ENCODE measurements at regions not wholly inside any gene's neighbourhood (a gene's known extent, or its start where the extent isn't known, plus 50 kb on each side); places are given as distances from the start of the nearest gene placed in this dataset.

DNA sequence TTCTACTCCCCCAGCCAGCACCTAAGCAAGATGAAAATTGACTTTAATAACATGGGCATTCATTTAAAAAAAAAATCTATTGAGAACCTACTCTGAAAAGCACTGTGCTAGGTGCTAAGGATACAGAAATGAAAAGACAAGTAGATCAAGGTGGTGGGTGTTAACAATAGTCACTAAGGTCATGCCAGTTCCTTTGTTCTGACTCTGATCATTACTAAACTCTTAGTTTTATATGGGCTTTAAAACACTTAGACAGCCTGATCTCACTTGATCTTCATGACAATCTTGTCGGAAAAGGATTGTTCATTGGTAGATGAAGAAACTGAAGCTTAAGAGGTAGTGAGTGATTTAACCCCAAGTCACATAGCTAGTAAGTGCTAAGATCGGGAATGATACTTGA lies 285.7 kb upstream of the PRDM1 start:
- TF ChIP-seq PAX5 (IDR thresholded peaks at IDR 0.05; ENCODE audit: insufficient read depth, low read length, severe bottlenecking), result no peak
- TF ChIP-seq TAF1 (IDR thresholded peaks at IDR 0.05; ENCODE audit: low read depth, low read length), result no peak
- no peak for TF ChIP-seq POLR2AphosphoS5 (IDR thresholded peaks at IDR 0.05; ENCODE audit: low read depth, low read length)
- TF ChIP-seq POLR2A (IDR thresholded peaks at IDR 0.05; ENCODE audit: low read depth, low read length), result no peak
- TF ChIP-seq POU2F2 (IDR thresholded peaks at IDR 0.05; ENCODE audit: low read depth, low read length), result no peak
- no peak for TF ChIP-seq SPI1 (IDR thresholded peaks at IDR 0.05; ENCODE audit: low read depth, low read length)
- FAIRE-seq (no peak), DNase-seq (ENCODE audit: insufficient read length, low spot score) (no peak)

DNA sequence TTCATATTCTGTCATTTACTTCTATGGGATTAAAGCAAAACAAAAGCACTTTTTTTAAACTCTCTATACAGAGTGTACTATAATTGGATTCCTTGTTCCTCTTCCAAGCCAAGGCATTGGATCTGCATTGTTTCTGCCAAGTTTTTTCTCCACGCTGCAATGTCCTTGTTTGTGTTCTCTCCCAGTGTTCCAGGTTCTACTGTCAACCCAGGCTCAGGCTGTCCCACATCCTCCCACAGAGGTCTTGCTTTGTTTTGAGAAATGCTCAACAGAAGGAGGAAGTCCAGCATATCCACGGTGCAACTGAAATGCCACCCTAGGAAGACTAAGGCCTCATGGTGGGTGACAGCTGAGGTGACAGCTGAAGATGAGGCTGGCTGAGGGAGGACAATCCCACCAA lies 287.1 kb upstream of the PRDM1 start:
- TF ChIP-seq SPI1 (IDR thresholded peaks at IDR 0.05; ENCODE audit: low read depth, low read length) (no peak), POLR2A (IDR thresholded peaks at IDR 0.05; ENCODE audit: low read depth, low read length) (no peak), TAF1 (IDR thresholded peaks at IDR 0.05; ENCODE audit: low read depth, low read length) (no peak), POU2F2 (IDR thresholded peaks at IDR 0.05; ENCODE audit: low read depth, low read length) (no peak)
- no peak for FAIRE-seq
- no peak for DNase-seq (ENCODE audit: insufficient read length, low spot score)

GRCh38 chr6:105797983-105798453 lies 288.1 kb upstream of the PRDM1 start:
- DNase-seq (ENCODE audit: insufficient read length, low spot score) (no peak), FAIRE-seq (no peak)
- TF ChIP-seq POLR2AphosphoS5 (IDR thresholded peaks at IDR 0.05; ENCODE audit: low read depth, low read length) (no peak), POU2F2 (IDR thresholded peaks at IDR 0.05; ENCODE audit: low read depth, low read length) (no peak), POLR2A (IDR thresholded peaks at IDR 0.05; ENCODE audit: low read depth, low read length) (no peak)

GRCh38 chr6:105797286-105797979 lies 288.7 kb upstream of the PRDM1 start:
- no peak for FAIRE-seq
- DNase-seq (ENCODE audit: insufficient read length, low spot score), result no peak

GRCh38 chr6:105795913-105796517 lies 290.1 kb upstream of the PRDM1 start:
- no peak for DNase-seq (ENCODE audit: insufficient read length, low spot score)
- no peak for FAIRE-seq
- TF ChIP-seq POLR2A (IDR thresholded peaks at IDR 0.05; ENCODE audit: low read depth, low read length) (no peak), PAX5 (IDR thresholded peaks at IDR 0.05; ENCODE audit: insufficient read depth, low read length, severe bottlenecking) (no peak), SPI1 (IDR thresholded peaks at IDR 0.05; ENCODE audit: low read depth, low read length) (no peak), POU2F2 (IDR thresholded peaks at IDR 0.05; ENCODE audit: low read depth, low read length) (no peak), TAF1 (IDR thresholded peaks at IDR 0.05; ENCODE audit: low read depth, low read length) (no peak), POLR2AphosphoS5 (IDR thresholded peaks at IDR 0.05; ENCODE audit: low read depth, low read length) (no peak)

More at GRCh38 chr6:105797286-105797979, 288.7 kb upstream of the PRDM1 start:
- TF ChIP-seq POU2F2 (IDR thresholded peaks at IDR 0.05; ENCODE audit: low read depth, low read length) (no peak), SPI1 (IDR thresholded peaks at IDR 0.05; ENCODE audit: low read depth, low read length) (no peak), POLR2A (IDR thresholded peaks at IDR 0.05; ENCODE audit: low read depth, low read length) (no peak), POLR2AphosphoS5 (IDR thresholded peaks at IDR 0.05; ENCODE audit: low read depth, low read length) (no peak), PAX5 (IDR thresholded peaks at IDR 0.05; ENCODE audit: insufficient read depth, low read length, severe bottlenecking) (no peak), TAF1 (IDR thresholded peaks at IDR 0.05; ENCODE audit: low read depth, low read length) (no peak)

- FAIRE-seq (no peak), DNase-seq (ENCODE audit: insufficient read length, low spot score) (no peak)
- no peak for TF ChIP-seq SPI1 (IDR thresholded peaks at IDR 0.05; ENCODE audit: low read depth, low read length)
- no peak for TF ChIP-seq PAX5 (IDR thresholded peaks at IDR 0.05; ENCODE audit: insufficient read depth, low read length, severe bottlenecking)
Measured at GRCh38 chr6:105795366-105795765, 290.8 kb upstream of the PRDM1 start.

- FAIRE-seq, result no peak
- DNase-seq (ENCODE audit: insufficient read length, low spot score), result no peak
- TF ChIP-seq PAX5 (IDR thresholded peaks at IDR 0.05; ENCODE audit: insufficient read depth, low read length, severe bottlenecking), result no peak
- TF ChIP-seq POU2F2 (IDR thresholded peaks at IDR 0.05; ENCODE audit: low read depth, low read length), result no peak
- no peak for TF ChIP-seq TAF1 (IDR thresholded peaks at IDR 0.05; ENCODE audit: low read depth, low read length)
- no peak for TF ChIP-seq SPI1 (IDR thresholded peaks at IDR 0.05; ENCODE audit: low read depth, low read length)
- no peak for TF ChIP-seq POLR2AphosphoS5 (IDR thresholded peaks at IDR 0.05; ENCODE audit: low read depth, low read length)
- no peak for TF ChIP-seq POLR2A (IDR thresholded peaks at IDR 0.05; ENCODE audit: low read depth, low read length)
Measured at GRCh38 chr6:105794870-105795269, 291.3 kb upstream of the PRDM1 start.

DNA sequence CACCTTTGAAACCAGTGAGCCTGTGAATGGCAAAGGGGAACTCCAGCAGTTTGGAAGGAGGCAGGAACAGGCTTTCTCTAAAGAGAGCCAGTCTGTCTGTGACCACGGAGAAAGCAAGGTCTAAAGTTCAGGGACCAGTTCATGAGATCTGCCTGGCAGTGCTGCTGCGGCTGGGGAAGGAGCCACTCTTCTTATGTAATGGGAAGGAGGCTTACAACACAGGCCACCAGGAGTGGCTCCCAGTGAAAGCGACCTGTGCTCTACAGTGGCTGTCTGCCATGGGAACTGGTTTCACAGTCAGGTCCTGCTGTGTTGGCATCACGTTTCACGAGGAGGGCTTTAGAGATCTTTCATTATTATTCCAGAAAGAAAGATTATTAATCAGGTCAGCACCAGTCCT lies 291.9 kb upstream of the PRDM1 start:
- no peak for DNase-seq (ENCODE audit: insufficient read length, low spot score)
- TF ChIP-seq SPI1 (IDR thresholded peaks at IDR 0.05; ENCODE audit: low read depth, low read length), result no peak
- TF ChIP-seq POLR2AphosphoS5 (IDR thresholded peaks at IDR 0.05; ENCODE audit: low read depth, low read length), result no peak
- no peak for TF ChIP-seq TAF1 (IDR thresholded peaks at IDR 0.05; ENCODE audit: low read depth, low read length)
- no peak for TF ChIP-seq PAX5 (IDR thresholded peaks at IDR 0.05; ENCODE audit: insufficient read depth, low read length, severe bottlenecking)
- TF ChIP-seq POU2F2 (IDR thresholded peaks at IDR 0.05; ENCODE audit: low read depth, low read length), result no peak
- no peak for TF ChIP-seq POLR2A (IDR thresholded peaks at IDR 0.05; ENCODE audit: low read depth, low read length)
- no peak for FAIRE-seq

- DNase-seq (ENCODE audit: insufficient read length, low spot score), result no peak
- TF ChIP-seq PAX5 (IDR thresholded peaks at IDR 0.05; ENCODE audit: insufficient read depth, low read length, severe bottlenecking) (no peak), POU2F2 (IDR thresholded peaks at IDR 0.05; ENCODE audit: low read depth, low read length) (no peak), POLR2A (IDR thresholded peaks at IDR 0.05; ENCODE audit: low read depth, low read length) (no peak), SPI1 (IDR thresholded peaks at IDR 0.05; ENCODE audit: low read depth, low read length) (no peak), TAF1 (IDR thresholded peaks at IDR 0.05; ENCODE audit: low read depth, low read length) (no peak), POLR2AphosphoS5 (IDR thresholded peaks at IDR 0.05; ENCODE audit: low read depth, low read length) (no peak)
- no peak for FAIRE-seq
Measured at GRCh38 chr6:105793130-105793529, 293.0 kb upstream of the PRDM1 start.

Measured in GM12891 (cell line).